Activated naive CD4-positive, alpha-beta T cell treated with anti-CD3 and anti-CD28 coated beads, Interleukin-2, amount 50 U/mL, for 16 hours (primary cell): ENCODE measurements at regions not wholly inside any gene's neighbourhood (a gene's known extent, or its start where the extent isn't known, plus 50 kb on each side); places are given as distances from the start of the nearest gene placed in this dataset.
A peak's percentile ranks its signal among the peaks of the same experiment; 100 is the strongest.

Experiments
- DNase-seq: peaks from one replicate; pipeline ENCODE4 v3.0.0-alpha.2; 2020

GRCh38 chrX:46447384-46447783 is 97.8 kb downstream of the ZNF674 start:
- DNase-seq, result no peak

GRCh38 chrX:46446727-46447378 is 98.4 kb downstream of the ZNF674 start:
- peak; percentile 84 for DNase-seq

GRCh38 chrX:46444011-46444410 is 101.2 kb downstream of the ZNF674 start:
- DNase-seq, result no peak

- no peak for DNase-seq
These were observed 108.5 kb downstream of the ZNF674 start for GRCh38 chrX:46436744-46437143.

- no peak for DNase-seq
These were observed 111.3 kb downstream of the ZNF674 start for GRCh38 chrX:46433892-46434291.

GRCh38 chrX:46408553-46409407 is 136.4 kb downstream of the ZNF674 start:
- DNase-seq, result peak; percentile 68

- no peak for DNase-seq
These were observed 137.5 kb downstream of the ZNF674 start for GRCh38 chrX:46407753-46408130.

- DNase-seq, result no peak
These were observed 138.0 kb downstream of the ZNF674 start for GRCh38 chrX:46407036-46407752.

GRCh38 chrX:46404774-46405173 is 140.4 kb downstream of the ZNF674 start:
- no peak for DNase-seq

GRCh38 chrX:46400530-46401443 is 144.4 kb downstream of the ZNF674 start:
- DNase-seq, result no peak

- DNase-seq, result no peak
These were observed 146.3 kb downstream of the ZNF674 start for GRCh38 chrX:46398874-46399273.

GRCh38 chrX:46398126-46398525 is 147.1 kb downstream of the ZNF674 start:
- no peak for DNase-seq

- no peak for DNase-seq
These were observed 158.7 kb downstream of the ZNF674 start for GRCh38 chrX:46386511-46386910.

- DNase-seq, result no peak
These were observed 162.2 kb downstream of the ZNF674 start for GRCh38 chrX:46383006-46383405.

GRCh38 chrX:46382595-46382994 is 162.6 kb downstream of the ZNF674 start:
- DNase-seq, result no peak

- peak; percentile 32 for DNase-seq
These were observed 163.6 kb downstream of the ZNF674 start for GRCh38 chrX:46381630-46382029.

- no peak for DNase-seq
These were observed 165.0 kb downstream of the ZNF674 start for GRCh38 chrX:46380148-46380752.

GRCh38 chrX:46376246-46376885 is 168.9 kb downstream of the ZNF674 start:
- peak; percentile 22 for DNase-seq

- DNase-seq, result no peak
These were observed 169.4 kb downstream of the ZNF674 start for GRCh38 chrX:46375831-46376230.

GRCh38 chrX:46374371-46374770 is 170.8 kb downstream of the ZNF674 start:
- no peak for DNase-seq

- DNase-seq, result no peak
These were observed 177.7 kb downstream of the ZNF674 start for GRCh38 chrX:46367491-46367890.
